ENCODE measurements at regions not wholly inside any gene's neighbourhood (a gene's known extent, or its start where the extent isn't known, plus 50 kb on each side); places are given as distances from the start of the nearest gene placed in this dataset.

DNA sequence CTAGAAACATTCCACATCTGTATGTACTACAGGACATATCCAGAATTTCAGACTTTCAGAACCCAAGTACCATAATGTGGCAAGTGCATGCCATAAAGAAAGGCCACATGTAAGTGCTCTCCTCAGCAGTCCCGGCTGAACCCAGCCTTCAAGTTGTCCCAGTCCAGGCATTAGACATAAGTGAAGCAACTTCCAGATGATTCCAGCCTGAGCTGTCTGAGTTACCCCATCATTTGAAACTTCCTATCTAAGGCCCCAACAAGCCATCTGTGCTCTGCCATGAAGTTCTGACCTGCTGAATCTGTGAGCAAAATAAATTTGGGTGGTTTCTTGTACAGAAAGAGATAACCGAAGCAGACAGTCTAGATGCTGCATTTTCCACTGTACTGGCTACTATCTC is 218.8 kb downstream of the IPMK start:
- TF ChIP-seq POLR2A (IDR thresholded peaks at IDR 0.05), result no peak
- TF ChIP-seq, protein P1, sequence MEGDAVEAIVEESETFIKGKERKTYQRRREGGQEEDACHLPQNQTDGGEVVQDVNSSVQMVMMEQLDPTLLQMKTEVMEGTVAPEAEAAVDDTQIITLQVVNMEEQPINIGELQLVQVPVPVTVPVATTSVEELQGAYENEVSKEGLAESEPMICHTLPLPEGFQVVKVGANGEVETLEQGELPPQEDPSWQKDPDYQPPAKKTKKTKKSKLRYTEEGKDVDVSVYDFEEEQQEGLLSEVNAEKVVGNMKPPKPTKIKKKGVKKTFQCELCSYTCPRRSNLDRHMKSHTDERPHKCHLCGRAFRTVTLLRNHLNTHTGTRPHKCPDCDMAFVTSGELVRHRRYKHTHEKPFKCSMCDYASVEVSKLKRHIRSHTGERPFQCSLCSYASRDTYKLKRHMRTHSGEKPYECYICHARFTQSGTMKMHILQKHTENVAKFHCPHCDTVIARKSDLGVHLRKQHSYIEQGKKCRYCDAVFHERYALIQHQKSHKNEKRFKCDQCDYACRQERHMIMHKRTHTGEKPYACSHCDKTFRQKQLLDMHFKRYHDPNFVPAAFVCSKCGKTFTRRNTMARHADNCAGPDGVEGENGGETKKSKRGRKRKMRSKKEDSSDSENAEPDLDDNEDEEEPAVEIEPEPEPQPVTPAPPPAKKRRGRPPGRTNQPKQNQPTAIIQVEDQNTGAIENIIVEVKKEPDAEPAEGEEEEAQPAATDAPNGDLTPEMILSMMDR (IDR thresholded peaks at IDR 0.05), result no peak

Data from esophagus squamous epithelium (tissue), 4 donors.